ENCODE measurements at regions not wholly inside any gene's neighbourhood (a gene's known extent, or its start where the extent isn't known, plus 50 kb on each side); places are given as distances from the start of the nearest gene placed in this dataset.

GRCh38 chr5:120982351-120982750 lies 518.3 kb downstream of the PRR16 start:
- intact Hi-C loops (cut with micrococcal nuclease): no loop called here
- in situ Hi-C loops (cut with MboI): no loop called here
- H3K27me3 ChIP-seq (ENCODE audit: control insufficient read depth in 2 of 2, insufficient read depth in 2 of 2, low read length in 2 of 2): no peaks in the 10 kb centered on the region
- H3K4me2 ChIP-seq (ENCODE audit: insufficient read depth, low read length): no peak overlapping the region
- no peak for DNase-seq (ENCODE audit: extremely low read depth in 1 of 4, low spot score in 3 of 4)
- no peak overlapping the region for H3K4me3 ChIP-seq
- no peak for ATAC-seq
- no peaks in the 10 kb centered on the region for H3K4me1 ChIP-seq (replicated peaks in 1 of 2; ENCODE audit: control insufficient read depth in 2 of 2, insufficient read depth in 2 of 2, low read length in 2 of 2)
- ChIA-PET POLR2A (no interaction called here), CTCF (ENCODE audit: low intra/inter-chr PET ratio) (no interaction called here)
- H3K9ac ChIP-seq (ENCODE audit: insufficient read depth in 1 of 2, low read depth in 2 of 2, low read length in 2 of 2): no peak overlapping the region
- H3K36me3 ChIP-seq (ENCODE audit: control insufficient read depth, insufficient read depth, low read length): no peaks in the 10 kb centered on the region
- H4K20me1 ChIP-seq (replicated peaks; ENCODE audit: control insufficient read depth, insufficient read depth, low read length): no peaks in the 10 kb centered on the region
- no peak overlapping the region for H3K27ac ChIP-seq (ENCODE audit: extremely low read depth, low read depth, low read length)
- H3K9me1 ChIP-seq (ENCODE audit: control insufficient read depth, insufficient read depth, low read length): no peaks in the 10 kb centered on the region
- no peak for TF ChIP-seq ZNF217 (CRISPR knock-in tag; IDR thresholded peaks at IDR 0.05)
- TF ChIP-seq UBTF (IDR thresholded peaks at IDR 0.05; ENCODE audit: borderline replicate concordance in 1 of 2, low read depth in 2 of 2, low read length in 2 of 2): no peak
- TF ChIP-seq EGR1 (conservative IDR thresholded peaks at IDR 0.05): no peak
- no peak for TF ChIP-seq NR2F6 (CRISPR knock-in tag; IDR thresholded peaks at IDR 0.05)
- no peak for TF ChIP-seq ZNF586 (CRISPR knock-in tag; conservative IDR thresholded peaks at IDR 0.05)
- no peaks in the 10 kb centered on the region for H3K79me2 ChIP-seq (ENCODE audit: control insufficient read depth, insufficient read depth, low read length)
- H2AFZ ChIP-seq (ENCODE audit: low read depth, low read length): no peak overlapping the region
- no peak for FAIRE-seq
- no peaks in the 10 kb centered on the region for H3K9me3 ChIP-seq (replicated peaks; ENCODE audit: control insufficient read depth, insufficient read depth, low read depth, low read length)
- BruUV-seq (replicated peaks): no TSS peak

- H3K27me3 ChIP-seq (ENCODE audit: control insufficient read depth in 2 of 2, insufficient read depth in 2 of 2, low read length in 2 of 2): no peaks in the 10 kb centered on the region
- H3K27ac ChIP-seq (ENCODE audit: extremely low read depth, low read depth, low read length): no peak overlapping the region
- no peaks in the 10 kb centered on the region for H4K20me1 ChIP-seq (replicated peaks; ENCODE audit: control insufficient read depth, insufficient read depth, low read length)
- no peak for DNase-seq (ENCODE audit: extremely low read depth in 1 of 4, low spot score in 3 of 4)
- H3K4me1 ChIP-seq (replicated peaks in 1 of 2; ENCODE audit: control insufficient read depth in 2 of 2, insufficient read depth in 2 of 2, low read length in 2 of 2): no peaks in the 10 kb centered on the region
- no peaks in the 10 kb centered on the region for H3K36me3 ChIP-seq (ENCODE audit: control insufficient read depth, insufficient read depth, low read length)
- no peak overlapping the region for H3K4me3 ChIP-seq
- H2AFZ ChIP-seq (ENCODE audit: low read depth, low read length): no peak overlapping the region
- no TSS peak for BruUV-seq (replicated peaks)
- no peak for ATAC-seq
- no peak overlapping the region for H3K4me2 ChIP-seq (ENCODE audit: insufficient read depth, low read length)
- no peak overlapping the region for H3K9ac ChIP-seq (ENCODE audit: insufficient read depth in 1 of 2, low read depth in 2 of 2, low read length in 2 of 2)
- no peaks in the 10 kb centered on the region for H3K9me1 ChIP-seq (ENCODE audit: control insufficient read depth, insufficient read depth, low read length)
- intact Hi-C loops (cut with micrococcal nuclease) (no loop called here), in situ Hi-C loops (cut with MboI) (no loop called here)
- no peaks in the 10 kb centered on the region for H3K79me2 ChIP-seq (ENCODE audit: control insufficient read depth, insufficient read depth, low read length)
- CTCF ChIA-PET (ENCODE audit: low intra/inter-chr PET ratio): no interaction called here
- no peak for FAIRE-seq
- POLR2A ChIA-PET: no interaction called here
- H3K9me3 ChIP-seq (replicated peaks; ENCODE audit: control insufficient read depth, insufficient read depth, low read depth, low read length): no peaks in the 10 kb centered on the region
- TF ChIP-seq HEY1 (CRISPR knock-in tag; IDR thresholded peaks at IDR 0.05; ENCODE audit: borderline replicate concordance): no peak
- TF ChIP-seq RHOXF2B (CRISPR knock-in tag; conservative IDR thresholded peaks at IDR 0.05): no peak
- no peak for TF ChIP-seq ARHGAP35 (IDR thresholded peaks at IDR 0.05; ENCODE audit: partially characterized antibody)
- TF ChIP-seq SREBF2 (CRISPR knock-in tag; IDR thresholded peaks at IDR 0.05): no peak
- TF ChIP-seq RBM22 (IDR thresholded peaks at IDR 0.05; ENCODE audit: low read depth, low read length, poor library complexity, severe bottlenecking): no peak
- TF ChIP-seq, protein P1, sequence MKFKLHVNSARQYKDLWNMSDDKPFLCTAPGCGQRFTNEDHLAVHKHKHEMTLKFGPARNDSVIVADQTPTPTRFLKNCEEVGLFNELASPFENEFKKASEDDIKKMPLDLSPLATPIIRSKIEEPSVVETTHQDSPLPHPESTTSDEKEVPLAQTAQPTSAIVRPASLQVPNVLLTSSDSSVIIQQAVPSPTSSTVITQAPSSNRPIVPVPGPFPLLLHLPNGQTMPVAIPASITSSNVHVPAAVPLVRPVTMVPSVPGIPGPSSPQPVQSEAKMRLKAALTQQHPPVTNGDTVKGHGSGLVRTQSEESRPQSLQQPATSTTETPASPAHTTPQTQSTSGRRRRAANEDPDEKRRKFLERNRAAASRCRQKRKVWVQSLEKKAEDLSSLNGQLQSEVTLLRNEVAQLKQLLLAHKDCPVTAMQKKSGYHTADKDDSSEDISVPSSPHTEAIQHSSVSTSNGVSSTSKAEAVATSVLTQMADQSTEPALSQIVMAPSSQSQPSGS (CRISPR knock-in tag; IDR thresholded peaks at IDR 0.05): no peak
- no peak for TF ChIP-seq ZNF347 (CRISPR knock-in tag; IDR thresholded peaks at IDR 0.05; ENCODE audit: low read depth)
- no peak for TF ChIP-seq SMAD3 (CRISPR knock-in tag; conservative IDR thresholded peaks at IDR 0.05)
Measured at GRCh38 chr5:120985526-120985925, 521.4 kb downstream of the PRR16 start.

All from K562 (cell line).